ENCODE measurements at regions not wholly inside any gene's neighbourhood (a gene's known extent, or its start where the extent isn't known, plus 50 kb on each side); places are given as distances from the start of the nearest gene placed in this dataset.

DNA sequence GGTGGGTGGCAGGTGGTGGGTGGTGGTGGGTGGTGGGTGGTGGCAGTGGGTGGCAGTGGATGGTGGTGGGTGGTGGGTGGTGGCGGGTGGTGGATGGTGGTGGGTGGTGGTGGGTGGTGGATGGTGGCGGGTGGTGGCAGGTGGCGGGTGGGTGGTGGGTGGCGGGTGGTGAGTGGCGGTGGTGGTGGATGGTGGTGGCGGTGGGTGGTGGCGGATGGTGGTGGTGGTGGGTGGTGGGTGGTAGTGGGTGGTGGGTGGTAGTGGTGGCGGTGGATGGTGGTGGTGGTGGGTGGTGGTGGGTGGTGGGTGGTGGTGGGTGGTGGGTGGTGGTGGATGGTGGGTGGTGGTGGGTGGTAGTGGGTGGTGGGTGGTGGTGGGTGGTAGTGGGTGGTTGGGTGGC lies 423.8 kb upstream of the PSMD7 start:
- Histone ChIP-seq H3K79me2 (ENCODE audit: insufficient read depth, low read length) (no peaks in the 10 kb centered on the region), H3K4me3 (replicated peaks in 1 of 2; ENCODE audit: low read depth in 1 of 2, low read length in 2 of 2) (no peak overlapping the region), H3K9me2 (ENCODE audit: insufficient read depth) (no peaks in the 10 kb centered on the region), H4K20me1 (ENCODE audit: insufficient read depth) (no peaks in the 10 kb centered on the region), H3K9me3 (ENCODE audit: control insufficient read depth in 1 of 2, insufficient read depth in 1 of 2, low read depth in 1 of 2, low read length in 2 of 2) (no peaks in the 10 kb centered on the region), H3K9ac (ENCODE audit: low read length) (no peak overlapping the region), H2AFZ (ENCODE audit: low read depth, low read length, poor library complexity, severe bottlenecking) (no peak overlapping the region), H3K36me3 (ENCODE audit: control insufficient read depth in 1 of 2, insufficient read depth in 2 of 2, low read length in 2 of 2) (no peaks in the 10 kb centered on the region), H3K27me3 (ENCODE audit: insufficient read depth, low read length) (peaks cover 49% of the 10 kb centered on the region), H3K4me1 (ENCODE audit: control insufficient read depth in 1 of 2, insufficient read depth in 2 of 2, low read length in 2 of 2) (no peaks in the 10 kb centered on the region), H3K4me2 (ENCODE audit: low read length) (no peak overlapping the region), H3K27ac (ENCODE audit: low read depth, low read length) (no peak overlapping the region)
- ChIA-PET POLR2A (no interaction called here), RAD21 (ENCODE audit: low non-redundant PET in 1 of 2, low total read pairs in 2 of 2, uncharacterized antibody in 2 of 2, unreplicated experiment in 2 of 2) (no interaction called here), CTCF (no interaction called here)
- no TSS peak for BruUV-seq (replicated peaks)
- ATAC-seq (no peak), DNase-seq (ENCODE audit: low read depth, low spot score) (no peak)
- no peak for TF ChIP-seq SIN3A (IDR thresholded peaks at IDR 0.05; ENCODE audit: low read depth)
- no peak for TF ChIP-seq JUND (IDR thresholded peaks at IDR 0.05)
- TF ChIP-seq RAD21 (IDR thresholded peaks at IDR 0.05; ENCODE audit: low read depth): no peak
- no peak for TF ChIP-seq EZH2 (IDR thresholded peaks at IDR 0.05)
- TF ChIP-seq, protein P1, sequence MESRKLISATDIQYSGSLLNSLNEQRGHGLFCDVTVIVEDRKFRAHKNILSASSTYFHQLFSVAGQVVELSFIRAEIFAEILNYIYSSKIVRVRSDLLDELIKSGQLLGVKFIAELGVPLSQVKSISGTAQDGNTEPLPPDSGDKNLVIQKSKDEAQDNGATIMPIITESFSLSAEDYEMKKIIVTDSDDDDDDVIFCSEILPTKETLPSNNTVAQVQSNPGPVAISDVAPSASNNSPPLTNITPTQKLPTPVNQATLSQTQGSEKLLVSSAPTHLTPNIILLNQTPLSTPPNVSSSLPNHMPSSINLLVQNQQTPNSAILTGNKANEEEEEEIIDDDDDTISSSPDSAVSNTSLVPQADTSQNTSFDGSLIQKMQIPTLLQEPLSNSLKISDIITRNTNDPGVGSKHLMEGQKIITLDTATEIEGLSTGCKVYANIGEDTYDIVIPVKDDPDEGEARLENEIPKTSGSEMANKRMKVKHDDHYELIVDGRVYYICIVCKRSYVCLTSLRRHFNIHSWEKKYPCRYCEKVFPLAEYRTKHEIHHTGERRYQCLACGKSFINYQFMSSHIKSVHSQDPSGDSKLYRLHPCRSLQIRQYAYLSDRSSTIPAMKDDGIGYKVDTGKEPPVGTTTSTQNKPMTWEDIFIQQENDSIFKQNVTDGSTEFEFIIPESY (IDR thresholded peaks at IDR 0.05; ENCODE audit: extremely low read depth, insufficient replicate concordance, low read length): no peak
- no peak for TF ChIP-seq FOSL1 (IDR thresholded peaks at IDR 0.05; ENCODE audit: low read depth)
- TF ChIP-seq ZFX (IDR thresholded peaks at IDR 0.05): no peak
- TF ChIP-seq ELF1 (IDR thresholded peaks at IDR 0.05; ENCODE audit: borderline replicate concordance, low read depth): no peak
- TF ChIP-seq TCF7L2 (IDR thresholded peaks at IDR 0.05; ENCODE audit: borderline replicate concordance, extremely low read depth, insufficient read depth, insufficient read length): no peak
- TF ChIP-seq SRF (IDR thresholded peaks at IDR 0.05; ENCODE audit: low read depth): no peak
- TF ChIP-seq, protein P2, sequence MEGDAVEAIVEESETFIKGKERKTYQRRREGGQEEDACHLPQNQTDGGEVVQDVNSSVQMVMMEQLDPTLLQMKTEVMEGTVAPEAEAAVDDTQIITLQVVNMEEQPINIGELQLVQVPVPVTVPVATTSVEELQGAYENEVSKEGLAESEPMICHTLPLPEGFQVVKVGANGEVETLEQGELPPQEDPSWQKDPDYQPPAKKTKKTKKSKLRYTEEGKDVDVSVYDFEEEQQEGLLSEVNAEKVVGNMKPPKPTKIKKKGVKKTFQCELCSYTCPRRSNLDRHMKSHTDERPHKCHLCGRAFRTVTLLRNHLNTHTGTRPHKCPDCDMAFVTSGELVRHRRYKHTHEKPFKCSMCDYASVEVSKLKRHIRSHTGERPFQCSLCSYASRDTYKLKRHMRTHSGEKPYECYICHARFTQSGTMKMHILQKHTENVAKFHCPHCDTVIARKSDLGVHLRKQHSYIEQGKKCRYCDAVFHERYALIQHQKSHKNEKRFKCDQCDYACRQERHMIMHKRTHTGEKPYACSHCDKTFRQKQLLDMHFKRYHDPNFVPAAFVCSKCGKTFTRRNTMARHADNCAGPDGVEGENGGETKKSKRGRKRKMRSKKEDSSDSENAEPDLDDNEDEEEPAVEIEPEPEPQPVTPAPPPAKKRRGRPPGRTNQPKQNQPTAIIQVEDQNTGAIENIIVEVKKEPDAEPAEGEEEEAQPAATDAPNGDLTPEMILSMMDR (IDR thresholded peaks at IDR 0.05 in 2 of 3, conservative IDR thresholded peaks at IDR 0.05 in 1 of 3; ENCODE audit: borderline replicate concordance in 1 of 3, insufficient read depth in 1 of 3, low read depth in 2 of 3, low read length in 2 of 3): no peak
- no peak for TF ChIP-seq POLR2A (IDR thresholded peaks at IDR 0.05; ENCODE audit: borderline replicate concordance, extremely low read depth, insufficient read depth, insufficient read length)
- TF ChIP-seq CBX3 (IDR thresholded peaks at IDR 0.05; ENCODE audit: low read depth): no peak
- TF ChIP-seq, protein P3, sequence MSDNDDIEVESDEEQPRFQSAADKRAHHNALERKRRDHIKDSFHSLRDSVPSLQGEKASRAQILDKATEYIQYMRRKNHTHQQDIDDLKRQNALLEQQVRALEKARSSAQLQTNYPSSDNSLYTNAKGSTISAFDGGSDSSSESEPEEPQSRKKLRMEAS (IDR thresholded peaks at IDR 0.05): no peak
- TF ChIP-seq, protein P4, sequence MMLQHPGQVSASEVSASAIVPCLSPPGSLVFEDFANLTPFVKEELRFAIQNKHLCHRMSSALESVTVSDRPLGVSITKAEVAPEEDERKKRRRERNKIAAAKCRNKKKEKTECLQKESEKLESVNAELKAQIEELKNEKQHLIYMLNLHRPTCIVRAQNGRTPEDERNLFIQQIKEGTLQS (IDR thresholded peaks at IDR 0.05): no peak
- no peak for TF ChIP-seq SP1 (IDR thresholded peaks at IDR 0.05; ENCODE audit: low read depth)
- no peak for TF ChIP-seq ZNF274 (IDR thresholded peaks at IDR 0.05; ENCODE audit: low read depth, low read length)
- TF ChIP-seq EGR1 (IDR thresholded peaks at IDR 0.05; ENCODE audit: low read depth): no peak
- no peak for TF ChIP-seq CEBPB (IDR thresholded peaks at IDR 0.05; ENCODE audit: low read depth)
- intact Hi-C loops (cut with micrococcal nuclease): no loop called here
